Spleen (tissue), 7 donors: ENCODE measurements at regions not wholly inside any gene's neighbourhood (a gene's known extent, or its start where the extent isn't known, plus 50 kb on each side); places are given as distances from the start of the nearest gene placed in this dataset.

ENCODE experiments used
- CTCF ChIP-seq, 11 experiments: fragments of 200-600 bp in 7 of 11; fragments of 450-650 bp in 4 of 11; sonication (generic) in 4 of 11; IDR thresholded peaks in 8 of 11; conservative IDR thresholded peaks in 3 of 11; 1 replicate in 7 of 11; 2 replicates in 4 of 11; pipeline versions ENCODE4 v1.4.0 to v1.8.0; 2016 to 2021; ENCODE audit warnings: antibody characterized with exemption in 11 of 11, inconsistent platforms in 4 of 11, mild to moderate bottlenecking in 1 of 11
- POLR2AphosphoS5 ChIP-seq, 3 donors: sonication (generic); formaldehyde crosslinking; IDR thresholded peaks; one replicate each; pipeline ENCODE4 v1.5.1; 2017; ENCODE audit warnings: antibody characterized with exemption in 3 of 3
- donor health status: DM: no; HTN: no; CAD: no; lungs with moderate emphysema.
- donor health status: DM: no; HTN: no; CAD: no.
- donor health status: DM: no; HTN: no; CAD: no.

- no peak for TF ChIP-seq CTCF (IDR thresholded peaks at IDR 0.05 in 8 of 11, conservative IDR thresholded peaks at IDR 0.05 in 3 of 11)
- no peak for TF ChIP-seq POLR2AphosphoS5 (IDR thresholded peaks at IDR 0.05)
These were observed 67.4 kb upstream of the TAMM41 start for GRCh38 chr3:11914041-11914440.
